K562 (cell line): ENCODE measurements at regions not wholly inside any gene's neighbourhood (a gene's known extent, or its start where the extent isn't known, plus 50 kb on each side); places are given as distances from the start of the nearest gene placed in this dataset.

Experiments used
- ATAC-seq: fragments of 200-7000 bp; cut with Tn5 transposase; 3 replicates; pipeline ENCODE4 v1.9.1; 2020; ENCODE audit warnings: moderate library complexity
- BruUV-seq: library from RNA; stranded (reverse); fragments of 400-500 nt; replicated peaks from 2 replicates; lab custom pipeline; 2021; lab: Mats Ljungman, UMichigan
- CTCF ChIA-PET: fragments of 300-600 bp; formaldehyde crosslinking; extraction: SDS; loops from one replicate; lab custom pipeline; 2021; ENCODE audit warnings: low intra/inter-chr PET ratio; lab: Yijun Ruan, JAX
- POLR2A ChIA-PET: fragments of 300-600, 350-650 bp; sonication (Branson Sonifier 250); formaldehyde crosslinking; extraction: SDS; loops from one replicate; lab custom pipeline; 2021; ENCODE audit warnings: antibody characterized with exemption, inconsistent platforms; lab: Yijun Ruan, JAX
- DNase-seq, 4 experiments: peaks; one replicate each; pipeline versions ENCODE4 v3.0.0 to v3.0.0-alpha.2; 2011 to 2018; ENCODE audit warnings: low spot score in 3 of 4, mixed read lengths in 3 of 4; ENCODE audit errors: extremely low read depth in 1 of 4
- FAIRE-seq: peaks from 2 replicates; lab custom pipeline; 2011; peaks lifted over from hg19 to GRCh38; lab: Jason Lieb, UNC
- H2AFZ ChIP-seq: 2 replicates; pipeline ENCODE4 v1.6.0; 2011; ENCODE audit warnings: low read depth, low read length, control low read depth, inconsistent platforms
- H3K27ac ChIP-seq: fragments of 200-600 bp; 3 replicates; pipeline ENCODE4 v1.8.0; 2011; ENCODE audit warnings: low read depth, mild to moderate bottlenecking, control low read depth, inconsistent platforms, low read length, moderate library complexity, mixed read lengths; ENCODE audit errors: extremely low read depth
- H3K27me3 ChIP-seq, 2 experiments: fragments of 300-600 bp in 1 of 2; 2 replicates in 1 of 2; 3 replicates in 1 of 2; pipeline versions ENCODE4 v1.6.0 to v1.8.0; 2011; ENCODE audit warnings: inconsistent platforms in 2 of 2, low read length in 2 of 2, mild to moderate bottlenecking in 1 of 2, mixed read lengths in 1 of 2, moderate library complexity in 1 of 2; ENCODE audit not compliant: control insufficient read depth in 2 of 2, insufficient read depth in 2 of 2
- H3K36me3 ChIP-seq: fragments of 300-600 bp; 3 replicates; pipeline ENCODE4 v1.8.0; 2011; ENCODE audit warnings: mild to moderate bottlenecking, low read length, inconsistent platforms; ENCODE audit not compliant: control insufficient read depth, insufficient read depth
- H3K4me1 ChIP-seq, 2 experiments: fragments of 200-600 bp in 1 of 2; replicated peaks in 1 of 2; 2 replicates in 1 of 2; 3 replicates in 1 of 2; pipeline versions ENCODE4 v1.5.1 to v1.8.0; 2011; ENCODE audit warnings: inconsistent platforms in 2 of 2, low read length in 2 of 2, mild to moderate bottlenecking in 1 of 2, mixed read lengths in 1 of 2, moderate library complexity in 1 of 2; ENCODE audit not compliant: control insufficient read depth in 2 of 2, insufficient read depth in 2 of 2
- H3K4me2 ChIP-seq: 2 replicates; pipeline ENCODE4 v1.6.1; 2011; ENCODE audit warnings: low read length, control low read depth, inconsistent platforms, mixed read lengths; ENCODE audit not compliant: insufficient read depth
- H3K4me3 ChIP-seq: fragments of 200-600 bp; sonication (generic), shearing (Covaris generic); 2 replicates; pipeline ENCODE4 v1.5.1; 2016; ENCODE audit warnings: control low read depth, inconsistent platforms
- H3K79me2 ChIP-seq: fragments of 200-600 bp; 3 replicates; pipeline ENCODE4 v1.8.0; 2011; ENCODE audit warnings: low read length, inconsistent platforms; ENCODE audit not compliant: control insufficient read depth, insufficient read depth
- H3K9ac ChIP-seq, 2 experiments: 2 replicates each; pipeline versions ENCODE4 v1.6.0 to v1.6.1; 2011; ENCODE audit warnings: low read depth in 2 of 2, low read length in 2 of 2, control low read depth in 1 of 2, inconsistent platforms in 1 of 2, mild to moderate bottlenecking in 1 of 2, mixed read lengths in 1 of 2; ENCODE audit not compliant: insufficient read depth in 1 of 2
- H3K9me1 ChIP-seq: one replicate; pipeline ENCODE4 v1.6.0; 2011; ENCODE audit warnings: inconsistent platforms, mild to moderate bottlenecking, low read length, moderate library complexity; ENCODE audit not compliant: control insufficient read depth, insufficient read depth
- H3K9me3 ChIP-seq: replicated peaks from 2 replicates; pipeline ENCODE4 v1.5.1; 2011; ENCODE audit warnings: low read depth, low read length, inconsistent platforms; ENCODE audit not compliant: control insufficient read depth, insufficient read depth
- H4K20me1 ChIP-seq: replicated peaks from 2 replicates; pipeline ENCODE4 v1.6.1; 2011; ENCODE audit warnings: low read length, inconsistent platforms, mixed read lengths; ENCODE audit not compliant: control insufficient read depth, insufficient read depth
- CGGBP1 ChIP-seq: fragments of 250-450 bp; sonication (Bioruptor Pico); IDR thresholded peaks from 2 replicates; pipeline ENCODE4 v1.9.0; 2021; ENCODE audit warnings: mild to moderate bottlenecking
- HDAC8 ChIP-seq: fragments of 450-650 bp; IDR thresholded peaks from 2 replicates; pipeline ENCODE4 v1.6.1; 2016; ENCODE audit warnings: mild to moderate bottlenecking, missing genetic modification characterization, moderate library complexity, missing compliant biosample characterization
- HDGF ChIP-seq: fragments of 450-650 bp; IDR thresholded peaks from 2 replicates; pipeline ENCODE4 v1.6.1; 2016
- HES1 ChIP-seq: fragments of 450-650 bp; IDR thresholded peaks from 2 replicates; pipeline ENCODE4 v1.6.1; 2016; ENCODE audit warnings: low read depth, mild to moderate bottlenecking, moderate library complexity
- NR2C1 ChIP-seq, 2 experiments: fragments of 450-650 bp; IDR thresholded peaks; 2 replicates each; pipeline ENCODE4 v1.6.1; 2017; ENCODE audit warnings: mild to moderate bottlenecking in 2 of 2, antibody characterized with exemption in 1 of 2, inconsistent platforms in 1 of 2, missing compliant biosample characterization in 1 of 2, missing genetic modification characterization in 1 of 2
- ZNF655 ChIP-seq: fragments of 250-450 bp; sonication (Bioruptor Pico); IDR thresholded peaks from 2 replicates; pipeline ENCODE4 v1.5.0; 2021
- ZNF780A ChIP-seq: fragments of 250-450 bp; sonication (Bioruptor Pico); IDR thresholded peaks from 2 replicates; pipeline ENCODE4 v1.5.0; 2021; ENCODE audit warnings: mild to moderate bottlenecking
- WGBS: fragments of 100-300 bp; shearing (Covaris generic); methylation state at CpG from one replicate; pipeline ENCODE4 v1.1.6; 2016; ENCODE audit warnings: low coverage, mixed read lengths; ENCODE audit not compliant: insufficient coverage; ENCODE audit errors: missing lambda C conversion rate; 5-methylcytosine and 5-hydroxymethylcytosine counted together
- in situ Hi-C: fragments of 300-500 bp; cut with MboI; formaldehyde crosslinking; loops from 4 replicates; pipeline ENCODE4 v1.15.0; 2018; ENCODE audit warnings: inconsistent platforms, mixed read lengths
- intact Hi-C: fragments of 100-400 bp; cut with micrococcal nuclease; formaldehyde crosslinking; loops from 2 replicates; pipeline ENCODE4 v1.14.2; 2022

GRCh38 chr2:126822921-126823320, 75.8 kb upstream of the TEX51 start:
- Histone ChIP-seq H2AFZ (no peak overlapping the region), H3K4me2 (no peak overlapping the region), H3K9ac (no peak overlapping the region), H3K27ac (no peak overlapping the region), H4K20me1 (no peaks in the 10 kb centered on the region), H3K79me2 (no peaks in the 10 kb centered on the region), H3K4me3 (no peak overlapping the region), H3K9me3 (no peaks in the 10 kb centered on the region), H3K9me1 (no peaks in the 10 kb centered on the region), H3K36me3 (no peaks in the 10 kb centered on the region), H3K27me3 (peaks cover 0 to 17% of the 10 kb centered on the region in 2 experiments; a peak in 2 of 5 replicates)
- FAIRE-seq (no peak), DNase-seq (no peak), ATAC-seq (no peak)
- WGBS, result 0% methylated on average over 4 of the region's 5 CpGs
- no TSS peak for BruUV-seq
- in situ Hi-C loops, result no loop called here
- intact Hi-C loops, result no loop called here
- POLR2A ChIA-PET, result no interaction called here
- TF ChIP-seq HDAC8 (tag) (no peak), HES1 (no peak), CGGBP1 (CRISPR knock-in tag) (no peak), ZNF655 (CRISPR knock-in tag) (no peak), HDGF (no peak), NR2C1 (IDR thresholded peaks at IDR 0.05) (no peak), NR2C1 (tag; IDR thresholded peaks at IDR 0.05) (no peak), ZNF780A (CRISPR knock-in tag) (no peak)
- TF ChIP-seq, all 486 proteins: peak for 0
- H3K4me1 ChIP-seq, result no peaks in the 10 kb centered on the region
- CTCF ChIA-PET, result interaction anchor here (0.7 kb wide), 1 partner anchor 34 kb away, joined by 4 read pairs; no protein-coding TSS in a partner anchor
